ENCODE measurements at regions not wholly inside any gene's neighbourhood (a gene's known extent, or its start where the extent isn't known, plus 50 kb on each side); places are given as distances from the start of the nearest gene placed in this dataset.

DNA sequence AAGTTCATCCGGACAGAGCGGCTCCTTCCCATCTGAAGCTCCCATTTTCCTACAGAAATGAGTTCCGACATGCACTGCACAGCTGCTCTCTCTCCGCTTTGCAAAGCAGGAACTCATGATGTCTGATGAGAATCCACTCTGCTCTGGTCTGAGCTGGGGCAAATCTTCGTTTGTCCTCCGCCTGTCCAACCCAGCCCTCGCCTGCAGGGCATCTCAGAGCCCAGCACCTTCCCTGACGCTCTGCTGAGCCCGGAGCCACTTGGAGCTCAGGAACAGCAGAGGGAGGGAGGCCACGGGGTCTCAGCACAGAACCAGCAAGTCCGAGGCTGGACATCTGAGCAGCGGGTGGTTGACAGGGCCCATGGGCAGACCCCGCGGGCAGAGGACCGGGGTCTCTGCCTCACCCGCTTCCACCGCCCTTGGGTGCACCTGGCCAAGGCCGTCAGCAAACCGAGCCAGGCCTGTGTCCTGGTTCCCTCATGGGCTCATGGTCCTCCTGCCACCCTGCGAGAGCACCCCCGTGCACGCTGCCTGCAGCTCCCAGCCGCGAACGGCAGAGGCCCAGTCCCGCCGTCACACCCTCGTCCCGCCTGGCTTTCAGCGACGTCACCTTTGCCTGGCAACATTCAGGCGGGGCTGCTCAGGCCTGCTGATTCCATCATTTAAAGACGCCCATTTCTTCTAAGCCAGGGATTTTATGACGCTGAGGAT, 78.5 kb upstream of the BHLHE23 start:
- DNase-seq: no peak

GRCh38 chr20:63084563-63084927, 77.8 kb upstream of the BHLHE23 start:
- no peak for DNase-seq

DNA sequence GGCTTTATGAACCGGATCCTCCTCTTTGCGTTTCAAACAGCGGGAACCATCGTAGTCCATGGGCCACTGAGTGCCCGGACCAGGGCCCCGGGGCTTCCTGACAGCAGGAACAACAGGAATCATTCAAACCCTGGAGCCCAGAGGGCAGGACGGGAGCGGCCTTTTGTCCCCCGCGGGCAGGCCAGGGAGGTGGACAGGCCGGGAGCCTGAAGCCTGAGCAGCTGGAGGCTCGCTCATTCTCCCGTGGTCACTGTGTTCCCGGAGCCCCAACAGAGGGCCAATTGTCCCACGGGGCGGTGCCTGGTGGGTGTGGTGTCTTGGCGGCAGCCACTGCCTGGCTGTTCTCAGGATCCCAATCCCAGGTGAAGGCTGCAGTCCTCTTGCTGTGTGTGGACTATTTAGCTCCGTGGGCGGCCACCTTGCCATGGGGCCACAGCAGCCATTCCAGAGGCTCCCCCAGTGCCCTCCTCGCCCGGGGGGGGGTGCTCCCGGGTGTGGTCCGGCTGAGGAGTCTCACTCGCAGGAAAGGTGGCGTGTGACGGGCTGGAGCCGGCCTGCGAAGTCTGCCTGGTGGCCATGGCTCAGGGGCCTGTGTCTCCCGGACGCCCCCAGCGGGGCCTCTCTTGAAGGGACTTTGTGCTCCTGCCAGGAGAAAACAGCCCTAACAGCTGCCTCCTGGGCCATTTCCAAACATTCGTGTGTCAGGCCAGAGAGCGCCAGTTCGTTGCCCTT, 77.2 kb upstream of the BHLHE23 start:
- DNase-seq: no peak

- no peak for DNase-seq
These were observed 76.4 kb upstream of the BHLHE23 start for GRCh38 chr20:63082939-63083735.

GRCh38 chr20:63082308-63082938, 75.7 kb upstream of the BHLHE23 start:
- no peak for DNase-seq

DNA sequence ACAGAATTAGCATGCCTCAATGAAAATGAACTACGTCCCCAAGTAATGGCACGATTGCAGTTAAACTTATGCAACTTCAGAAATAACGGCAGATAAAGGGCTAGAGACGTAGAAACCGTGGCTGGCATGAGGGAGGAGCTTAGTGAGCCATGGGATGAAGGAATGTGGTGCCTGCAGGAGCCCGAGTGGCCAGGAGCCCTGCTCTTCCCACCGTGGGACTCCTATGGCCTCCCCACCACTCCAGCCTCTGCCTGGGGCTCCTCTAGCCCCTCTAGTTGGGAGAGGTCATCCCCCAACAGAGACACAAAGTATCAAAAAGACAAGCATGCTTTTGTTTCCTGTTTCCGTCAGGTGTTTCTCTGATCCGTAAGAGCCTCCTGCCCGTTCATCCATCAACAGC, 75.1 kb upstream of the BHLHE23 start:
- DNase-seq: no peak

- DNase-seq: no peak
These were observed 74.6 kb upstream of the BHLHE23 start for GRCh38 chr20:63081351-63081750.

- no peak for DNase-seq
These were observed 74.0 kb upstream of the BHLHE23 start for GRCh38 chr20:63080811-63081210.

DNA sequence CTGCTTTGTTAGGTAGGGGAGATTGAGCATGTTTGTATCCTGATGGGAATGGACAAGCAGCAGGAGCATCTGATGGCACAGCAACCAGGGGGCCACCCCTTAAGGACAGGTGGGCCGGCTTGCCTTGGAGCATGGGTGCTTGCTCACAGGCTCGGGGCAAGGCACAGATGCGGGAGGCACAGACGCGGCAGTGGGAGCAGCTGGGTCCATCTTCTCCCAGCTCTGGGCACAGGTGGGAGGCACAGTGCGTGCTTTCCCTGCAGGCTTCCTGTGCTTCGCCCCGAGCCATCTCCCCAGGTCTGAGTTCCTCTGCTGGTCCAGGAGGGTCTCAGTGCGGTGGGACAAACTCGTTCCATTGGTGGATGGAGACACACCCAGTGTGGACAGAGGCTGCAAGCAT, 73.6 kb upstream of the BHLHE23 start:
- no peak for DNase-seq

DNA sequence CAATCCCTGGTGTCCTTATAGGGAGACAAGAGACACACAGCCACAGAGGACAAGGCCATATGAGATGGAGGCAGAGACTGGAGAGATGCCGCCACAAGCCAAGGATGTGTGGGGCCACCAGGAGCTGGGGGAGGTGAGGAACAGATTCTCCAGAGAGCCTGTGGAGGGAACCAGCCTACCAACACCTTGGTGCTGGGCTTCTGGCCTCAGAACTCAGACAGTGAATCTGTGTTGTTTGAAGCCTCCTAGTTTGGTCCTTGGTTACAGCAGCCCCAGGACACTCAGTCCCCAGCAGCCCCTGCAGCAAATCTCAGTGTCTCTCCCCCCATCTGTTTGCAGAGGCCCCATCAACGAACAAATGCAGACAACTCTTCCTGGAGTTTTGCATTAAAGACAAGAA, 73.2 kb upstream of the BHLHE23 start:
- DNase-seq: no peak

DNA sequence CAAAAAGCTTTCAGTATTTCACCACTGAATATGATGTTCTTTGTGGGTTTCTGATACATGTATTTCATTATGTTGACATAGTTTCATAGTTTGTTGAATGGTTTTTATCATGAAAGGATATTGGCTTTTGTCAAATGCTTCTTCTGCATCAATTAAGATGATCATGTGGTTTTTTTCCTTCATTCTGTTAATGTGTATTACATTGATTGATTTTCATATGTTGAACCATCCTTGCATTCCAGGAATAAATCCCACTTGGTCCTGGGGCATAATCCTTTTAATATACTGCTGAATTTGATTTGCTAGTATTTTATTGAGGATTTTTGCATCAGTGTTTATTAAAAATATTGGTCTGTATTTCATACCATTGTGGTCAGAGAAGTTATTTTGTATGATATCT, 70.9 kb upstream of the BHLHE23 start:
- DNase-seq: no peak

GRCh38 chr20:63076421-63076820, 69.7 kb upstream of the BHLHE23 start:
- no peak for DNase-seq

- DNase-seq: no peak
These were observed 67.9 kb upstream of the BHLHE23 start for GRCh38 chr20:63074631-63075030.

GRCh38 chr20:63074182-63074581, 67.4 kb upstream of the BHLHE23 start:
- DNase-seq: no peak

- no peak for DNase-seq
These were observed 66.9 kb upstream of the BHLHE23 start for GRCh38 chr20:63073738-63074065.

- no peak for DNase-seq
These were observed 66.4 kb upstream of the BHLHE23 start for GRCh38 chr20:63072991-63073737.

DNA sequence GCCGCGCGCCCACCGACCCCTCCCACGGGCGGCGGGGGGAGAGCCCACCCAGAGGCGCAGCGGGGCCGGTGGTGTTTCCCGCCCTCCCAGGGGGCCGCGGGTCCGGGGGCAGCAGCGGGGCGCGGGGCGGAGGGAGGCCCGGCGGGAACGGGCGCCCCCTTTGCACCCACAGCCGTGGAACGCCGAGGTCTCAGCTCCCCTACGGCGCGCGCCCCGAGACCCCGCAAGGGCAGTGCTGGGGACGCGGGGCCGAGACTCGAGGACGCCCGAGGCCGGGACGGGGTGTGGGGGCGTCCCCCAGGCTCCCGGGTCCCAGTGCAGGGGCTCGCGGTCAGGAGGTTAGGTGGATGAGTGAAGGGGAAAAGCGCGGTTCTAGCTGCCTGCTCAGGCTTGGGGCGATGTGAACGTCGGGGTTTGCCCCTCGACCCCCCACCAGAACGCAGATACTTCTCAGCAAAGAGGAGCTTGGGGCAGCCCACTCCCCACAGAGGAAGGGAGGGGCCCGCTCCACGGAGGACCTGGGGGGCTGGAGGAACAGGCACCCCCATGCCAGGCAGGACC, 65.5 kb upstream of the BHLHE23 start:
- DNase-seq: no peak

GRCh38 chr20:63071541-63072181, 64.9 kb upstream of the BHLHE23 start:
- DNase-seq: peak; percentile 5

- DNase-seq: no peak
These were observed 64.2 kb upstream of the BHLHE23 start for GRCh38 chr20:63070771-63071540.

- no peak for DNase-seq
These were observed 63.5 kb upstream of the BHLHE23 start for GRCh38 chr20:63070301-63070625.

DNA sequence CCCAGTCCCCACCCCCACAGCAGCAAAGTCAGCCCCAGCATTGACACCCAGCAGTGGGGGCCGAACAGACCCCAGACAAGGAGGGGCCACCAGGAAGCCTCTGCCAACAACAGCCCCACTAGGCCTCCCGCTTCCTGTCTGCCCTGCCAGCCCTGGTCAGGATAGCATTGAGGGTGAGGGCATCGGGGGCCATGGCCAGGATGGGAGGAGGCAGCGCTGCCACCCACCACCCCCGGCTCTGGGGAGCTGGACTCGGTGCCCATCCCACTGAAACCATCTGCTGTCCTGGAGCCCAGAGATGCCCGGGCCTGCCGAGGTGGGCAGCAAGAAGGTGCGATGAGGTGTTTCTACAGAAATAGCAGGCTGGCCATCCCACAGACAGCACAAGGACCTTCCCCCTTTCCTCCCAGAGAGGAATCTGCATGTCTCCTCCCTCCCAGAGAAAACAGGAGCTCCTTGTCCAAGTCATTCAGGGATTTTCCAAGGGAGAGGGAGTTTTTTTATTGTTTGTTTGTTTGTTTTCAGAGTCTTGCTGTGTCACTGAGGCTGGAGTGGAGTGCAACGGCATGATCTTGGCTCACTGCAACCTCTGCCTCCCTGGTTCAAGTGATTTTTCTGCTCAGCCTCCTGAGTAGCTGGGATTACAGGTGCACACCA, 62.1 kb upstream of the BHLHE23 start:
- DNase-seq: no peak
